Globus pallidus (tissue), 1 donor: ENCODE measurements at regions not wholly inside any gene's neighbourhood (a gene's known extent, or its start where the extent isn't known, plus 50 kb on each side); places are given as distances from the start of the nearest gene placed in this dataset.

Source experiments
- DNase-seq: peaks from one replicate; pipeline ENCODE4 v3.0.0-alpha.2; 2015; ENCODE audit warnings: low spot score

- DNase-seq, result no peak
Measured at GRCh38 chr7:24476227-24476626, 97.0 kb upstream of the PALS2 start.

- DNase-seq, result peak; percentile 8
Measured at GRCh38 chr7:24477398-24478136, 95.7 kb upstream of the PALS2 start.

GRCh38 chr7:24478137-24478655 lies 95.1 kb upstream of the PALS2 start:
- no peak for DNase-seq

GRCh38 chr7:24480501-24480900 lies 92.8 kb upstream of the PALS2 start:
- DNase-seq, result no peak

GRCh38 chr7:24483804-24484203 lies 89.4 kb upstream of the PALS2 start:
- DNase-seq, result no peak

- DNase-seq, result no peak
Measured at GRCh38 chr7:24492576-24492975, 80.7 kb upstream of the PALS2 start.

- DNase-seq, result no peak
Measured at GRCh38 chr7:24494832-24495231, 78.4 kb upstream of the PALS2 start.

- DNase-seq, result no peak
Measured at GRCh38 chr7:24496036-24496435, 77.2 kb upstream of the PALS2 start.

- DNase-seq, result no peak
Measured at GRCh38 chr7:24498439-24498838, 74.8 kb upstream of the PALS2 start.

- DNase-seq, result no peak
Measured at GRCh38 chr7:24499871-24500270, 73.4 kb upstream of the PALS2 start.

GRCh38 chr7:24500599-24500998 lies 72.7 kb upstream of the PALS2 start:
- no peak for DNase-seq

GRCh38 chr7:24501009-24501408 lies 72.2 kb upstream of the PALS2 start:
- peak; percentile 45 for DNase-seq

GRCh38 chr7:24501443-24502134 lies 71.7 kb upstream of the PALS2 start:
- DNase-seq, result peak; percentile 8

- DNase-seq, result no peak
Measured at GRCh38 chr7:24502135-24502488, 71.1 kb upstream of the PALS2 start.

- no peak for DNase-seq
Measured at GRCh38 chr7:24503506-24503905, 69.7 kb upstream of the PALS2 start.

- no peak for DNase-seq
Measured at GRCh38 chr7:24504040-24504439, 69.2 kb upstream of the PALS2 start.

GRCh38 chr7:24504836-24505235 lies 68.4 kb upstream of the PALS2 start:
- DNase-seq, result no peak

GRCh38 chr7:24505968-24506367 lies 67.3 kb upstream of the PALS2 start:
- DNase-seq, result no peak

GRCh38 chr7:24508316-24508715 lies 64.9 kb upstream of the PALS2 start:
- DNase-seq, result no peak

GRCh38 chr7:24510759-24511158 lies 62.5 kb upstream of the PALS2 start:
- no peak for DNase-seq

GRCh38 chr7:24517166-24517565 lies 56.1 kb upstream of the PALS2 start:
- DNase-seq, result no peak

- no peak for DNase-seq
Measured at GRCh38 chr7:24521917-24522623, 51.2 kb upstream of the PALS2 start.
